Thyroid gland (tissue), 4 donors: ENCODE measurements at regions not wholly inside any gene's neighbourhood (a gene's known extent, or its start where the extent isn't known, plus 50 kb on each side); places are given as distances from the start of the nearest gene placed in this dataset.

Experiments used
- POLR2A ChIP-seq, 2 donors: fragments of 450-650 bp; IDR thresholded peaks; one replicate each; pipeline ENCODE4 v1.6.1; 2017; ENCODE audit warnings: antibody characterized with exemption in 2 of 2, mild to moderate bottlenecking in 2 of 2, moderate library complexity in 1 of 2
- TF ChIP-seq, protein P1 (sequence below), 6 experiments: fragments of 200-600 bp in 3 of 6; fragments of 450-650 bp in 3 of 6; sonication (generic) in 3 of 6; IDR thresholded peaks; one replicate each; pipeline ENCODE4 v1.5.1; 2016 to 2019; ENCODE audit warnings: antibody characterized with exemption in 6 of 6, mild to moderate bottlenecking in 2 of 6, inconsistent platforms in 1 of 6, moderate library complexity in 1 of 6

- TF ChIP-seq, protein P1, sequence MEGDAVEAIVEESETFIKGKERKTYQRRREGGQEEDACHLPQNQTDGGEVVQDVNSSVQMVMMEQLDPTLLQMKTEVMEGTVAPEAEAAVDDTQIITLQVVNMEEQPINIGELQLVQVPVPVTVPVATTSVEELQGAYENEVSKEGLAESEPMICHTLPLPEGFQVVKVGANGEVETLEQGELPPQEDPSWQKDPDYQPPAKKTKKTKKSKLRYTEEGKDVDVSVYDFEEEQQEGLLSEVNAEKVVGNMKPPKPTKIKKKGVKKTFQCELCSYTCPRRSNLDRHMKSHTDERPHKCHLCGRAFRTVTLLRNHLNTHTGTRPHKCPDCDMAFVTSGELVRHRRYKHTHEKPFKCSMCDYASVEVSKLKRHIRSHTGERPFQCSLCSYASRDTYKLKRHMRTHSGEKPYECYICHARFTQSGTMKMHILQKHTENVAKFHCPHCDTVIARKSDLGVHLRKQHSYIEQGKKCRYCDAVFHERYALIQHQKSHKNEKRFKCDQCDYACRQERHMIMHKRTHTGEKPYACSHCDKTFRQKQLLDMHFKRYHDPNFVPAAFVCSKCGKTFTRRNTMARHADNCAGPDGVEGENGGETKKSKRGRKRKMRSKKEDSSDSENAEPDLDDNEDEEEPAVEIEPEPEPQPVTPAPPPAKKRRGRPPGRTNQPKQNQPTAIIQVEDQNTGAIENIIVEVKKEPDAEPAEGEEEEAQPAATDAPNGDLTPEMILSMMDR (IDR thresholded peaks at IDR 0.05) = no peak
- TF ChIP-seq POLR2A (IDR thresholded peaks at IDR 0.05) = no peak
Observed at GRCh38 chr2:224209555-224210285, 170.6 kb upstream of the SERPINE2 start.
